ENCODE measurements at regions not wholly inside any gene's neighbourhood (a gene's known extent, or its start where the extent isn't known, plus 50 kb on each side); places are given as distances from the start of the nearest gene placed in this dataset.

DNA sequence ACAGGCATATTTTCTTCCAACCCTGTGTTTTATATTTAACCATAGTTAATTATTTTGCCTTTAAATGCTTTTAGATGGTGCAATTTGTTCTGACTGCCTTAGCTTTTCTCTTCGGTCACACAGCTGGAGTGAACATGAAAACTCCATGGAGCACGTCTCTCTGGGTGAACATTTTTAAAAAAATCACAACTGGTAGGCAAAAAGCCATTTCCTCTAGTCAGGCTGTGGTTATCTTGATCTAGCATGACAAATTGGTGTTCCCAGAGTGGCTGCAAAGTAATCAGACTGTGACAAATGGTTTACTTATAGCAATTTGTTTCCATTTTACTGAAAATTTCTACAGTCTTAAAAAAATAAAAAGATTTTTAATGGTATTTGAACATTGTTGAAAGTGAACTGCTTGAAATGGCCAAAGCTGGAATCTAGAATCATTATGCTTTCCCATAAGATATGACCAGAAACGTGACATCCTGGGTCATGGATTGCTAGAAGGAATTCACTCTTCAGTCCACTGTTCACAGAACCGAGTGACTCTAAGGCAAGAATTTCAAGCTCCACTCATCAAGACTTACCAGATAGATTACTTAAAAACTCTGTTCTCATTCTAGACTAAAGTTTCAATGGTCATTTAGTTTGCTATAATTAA lies 703.6 kb downstream of the CPS1 start:
- no peak overlapping the region for H3K4me3 ChIP-seq
- H3K9me3 ChIP-seq (ENCODE audit: control insufficient read depth in 4 of 4, insufficient read depth in 3 of 4, low read length in 3 of 4), result peaks cover 0 to 3% (median 0%) of the 10 kb centered on the region in 4 donors
- WGBS, 2 donors, result 45 to 47% methylated on average over 4 of the region's 4 CpGs
- no peaks in the 10 kb centered on the region for H3K27me3 ChIP-seq (ENCODE audit: control insufficient read depth in 3 of 3, insufficient read depth in 3 of 3, low read length in 2 of 3)
- no peak overlapping the region for H3K27ac ChIP-seq (ENCODE audit: low read depth in 1 of 2, low read length in 1 of 2)
- TF ChIP-seq, protein P1, sequence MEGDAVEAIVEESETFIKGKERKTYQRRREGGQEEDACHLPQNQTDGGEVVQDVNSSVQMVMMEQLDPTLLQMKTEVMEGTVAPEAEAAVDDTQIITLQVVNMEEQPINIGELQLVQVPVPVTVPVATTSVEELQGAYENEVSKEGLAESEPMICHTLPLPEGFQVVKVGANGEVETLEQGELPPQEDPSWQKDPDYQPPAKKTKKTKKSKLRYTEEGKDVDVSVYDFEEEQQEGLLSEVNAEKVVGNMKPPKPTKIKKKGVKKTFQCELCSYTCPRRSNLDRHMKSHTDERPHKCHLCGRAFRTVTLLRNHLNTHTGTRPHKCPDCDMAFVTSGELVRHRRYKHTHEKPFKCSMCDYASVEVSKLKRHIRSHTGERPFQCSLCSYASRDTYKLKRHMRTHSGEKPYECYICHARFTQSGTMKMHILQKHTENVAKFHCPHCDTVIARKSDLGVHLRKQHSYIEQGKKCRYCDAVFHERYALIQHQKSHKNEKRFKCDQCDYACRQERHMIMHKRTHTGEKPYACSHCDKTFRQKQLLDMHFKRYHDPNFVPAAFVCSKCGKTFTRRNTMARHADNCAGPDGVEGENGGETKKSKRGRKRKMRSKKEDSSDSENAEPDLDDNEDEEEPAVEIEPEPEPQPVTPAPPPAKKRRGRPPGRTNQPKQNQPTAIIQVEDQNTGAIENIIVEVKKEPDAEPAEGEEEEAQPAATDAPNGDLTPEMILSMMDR (IDR thresholded peaks at IDR 0.05; ENCODE audit: control extremely low read depth, extremely low read depth), result no peak
- ATAC-seq (ENCODE audit: insufficient read depth, low FRiP score) (no peak), DNase-seq (no peak)
- H3K36me3 ChIP-seq (ENCODE audit: control insufficient read depth in 4 of 4, insufficient read depth in 4 of 4, low read length in 4 of 4), result no peaks in the 10 kb centered on the region
- no peaks in the 10 kb centered on the region for H3K4me1 ChIP-seq (ENCODE audit: control insufficient read depth in 5 of 5, insufficient read depth in 5 of 5, low read length in 5 of 5)
- H3K9ac ChIP-seq (ENCODE audit: insufficient read depth in 1 of 2, low read length in 2 of 2), result no peak overlapping the region

DNA sequence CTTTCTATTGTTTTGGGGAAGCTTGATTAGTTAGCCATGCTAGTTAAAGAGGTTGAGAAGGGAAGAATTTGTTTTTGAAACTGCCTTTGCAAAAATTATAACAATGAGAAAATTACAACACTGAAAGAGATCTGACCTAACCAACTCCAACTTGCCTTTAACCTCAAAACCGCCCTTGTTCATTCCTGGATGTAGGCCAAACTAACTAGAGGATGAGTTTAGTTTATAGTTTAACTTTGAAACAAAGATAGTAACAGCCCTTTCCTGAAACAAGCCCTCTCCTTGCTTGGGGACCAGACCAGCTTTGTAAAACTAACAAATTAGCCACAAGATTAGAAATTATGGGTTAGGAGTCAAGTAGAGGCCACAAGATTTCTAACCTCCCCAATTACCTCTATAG lies 713.9 kb downstream of the CPS1 start:
- 55 to 83% methylated on average over 1 of the region's 1 CpG for WGBS, 2 donors
- H3K27me3 ChIP-seq (ENCODE audit: control insufficient read depth in 3 of 3, insufficient read depth in 3 of 3, low read length in 2 of 3), result no peaks in the 10 kb centered on the region
- no peaks in the 10 kb centered on the region for H3K4me1 ChIP-seq (ENCODE audit: control insufficient read depth in 5 of 5, insufficient read depth in 5 of 5, low read length in 5 of 5)
- no peaks in the 10 kb centered on the region for H3K9me3 ChIP-seq (ENCODE audit: control insufficient read depth in 4 of 4, insufficient read depth in 3 of 4, low read length in 3 of 4)
- ATAC-seq (ENCODE audit: insufficient read depth, low FRiP score) (no peak), DNase-seq (no peak)
- no peak overlapping the region for H3K9ac ChIP-seq (ENCODE audit: insufficient read depth in 1 of 2, low read length in 2 of 2)
- H3K36me3 ChIP-seq (ENCODE audit: control insufficient read depth in 4 of 4, insufficient read depth in 4 of 4, low read length in 4 of 4), result no peaks in the 10 kb centered on the region
- no peak overlapping the region for H3K27ac ChIP-seq (ENCODE audit: low read depth in 1 of 2, low read length in 1 of 2)
- TF ChIP-seq, protein P1 (IDR thresholded peaks at IDR 0.05; ENCODE audit: control extremely low read depth, extremely low read depth), result no peak
- H3K4me3 ChIP-seq, result no peak overlapping the region

DNA sequence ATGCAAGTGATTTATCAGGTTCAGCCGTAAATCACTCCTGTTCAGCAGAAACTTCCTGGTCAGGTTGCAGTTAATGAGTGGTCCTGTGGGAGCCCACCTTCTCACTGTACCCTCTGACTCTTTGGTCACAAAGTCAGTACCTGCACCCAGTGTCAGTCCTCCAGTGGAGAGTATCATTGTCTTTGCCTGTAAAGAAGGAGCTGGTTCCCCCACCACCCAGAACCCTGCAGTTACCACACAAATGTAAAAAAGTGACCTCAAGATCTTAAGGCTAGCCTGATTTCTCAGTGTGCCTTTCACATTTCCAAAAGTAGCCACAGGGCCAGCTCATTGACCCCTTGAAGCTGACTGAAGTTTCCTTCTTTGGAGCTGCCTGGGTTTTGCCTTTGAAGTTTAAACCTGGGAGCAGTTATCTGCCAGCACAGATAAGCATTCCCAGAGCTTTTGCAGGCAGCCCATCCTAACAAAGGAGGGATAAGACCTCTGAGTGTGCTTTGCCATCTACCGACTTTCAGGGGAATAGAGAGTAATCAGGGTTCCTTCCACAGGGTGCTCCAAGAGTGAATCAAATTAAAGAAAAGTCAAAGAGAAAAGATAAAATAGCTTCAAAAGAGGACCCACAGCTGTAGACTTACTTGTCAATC lies 725.2 kb downstream of the CPS1 start:
- TF ChIP-seq, protein P1 (IDR thresholded peaks at IDR 0.05; ENCODE audit: control extremely low read depth, extremely low read depth), result no peak
- Histone ChIP-seq H3K9me3 (ENCODE audit: control insufficient read depth in 4 of 4, insufficient read depth in 3 of 4, low read length in 3 of 4) (no peaks in the 10 kb centered on the region), H3K4me1 (ENCODE audit: control insufficient read depth in 5 of 5, insufficient read depth in 5 of 5, low read length in 5 of 5) (no peaks in the 10 kb centered on the region), H3K4me3 (no peak overlapping the region), H3K27me3 (ENCODE audit: control insufficient read depth in 3 of 3, insufficient read depth in 3 of 3, low read length in 2 of 3) (no peaks in the 10 kb centered on the region), H3K27ac (ENCODE audit: low read depth in 1 of 2, low read length in 1 of 2) (no peak overlapping the region), H3K9ac (ENCODE audit: insufficient read depth in 1 of 2, low read length in 2 of 2) (no peak overlapping the region), H3K36me3 (ENCODE audit: control insufficient read depth in 4 of 4, insufficient read depth in 4 of 4, low read length in 4 of 4) (no peaks in the 10 kb centered on the region)
- WGBS, 2 donors, result 67 to 84% methylated on average over 2 of the region's 2 CpGs
- DNase-seq (no peak), ATAC-seq (ENCODE audit: insufficient read depth, low FRiP score) (no peak)
